ENCODE measurements at regions not wholly inside any gene's neighbourhood (a gene's known extent, or its start where the extent isn't known, plus 50 kb on each side); places are given as distances from the start of the nearest gene placed in this dataset.
"Not testable (repeated sequence)": the region's sequence is repeated elsewhere in the genome, so short reads cannot be mapped to it uniquely, and the experiment has no call there.

DNA sequence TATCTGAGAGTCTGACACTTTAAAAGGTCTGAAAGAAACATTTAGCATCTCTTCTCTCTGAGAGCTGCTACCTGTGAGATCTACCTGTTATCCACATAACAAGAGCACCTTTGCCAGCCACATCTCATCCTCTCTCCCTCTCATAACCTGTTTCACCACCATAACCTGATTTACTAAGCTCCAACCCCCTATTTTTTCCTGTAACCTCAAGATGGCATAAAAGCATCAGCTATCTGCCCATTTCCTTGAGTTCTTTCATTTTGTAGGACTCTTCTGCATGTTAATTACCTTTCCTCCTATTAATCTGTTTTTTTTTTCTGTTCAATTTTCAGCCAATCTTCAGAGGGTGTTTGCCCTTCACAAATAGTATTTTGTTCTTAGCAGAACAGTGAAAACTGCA lies 136.5 kb upstream of the KCNK1 start:
- no peak for DNase-seq

DNA sequence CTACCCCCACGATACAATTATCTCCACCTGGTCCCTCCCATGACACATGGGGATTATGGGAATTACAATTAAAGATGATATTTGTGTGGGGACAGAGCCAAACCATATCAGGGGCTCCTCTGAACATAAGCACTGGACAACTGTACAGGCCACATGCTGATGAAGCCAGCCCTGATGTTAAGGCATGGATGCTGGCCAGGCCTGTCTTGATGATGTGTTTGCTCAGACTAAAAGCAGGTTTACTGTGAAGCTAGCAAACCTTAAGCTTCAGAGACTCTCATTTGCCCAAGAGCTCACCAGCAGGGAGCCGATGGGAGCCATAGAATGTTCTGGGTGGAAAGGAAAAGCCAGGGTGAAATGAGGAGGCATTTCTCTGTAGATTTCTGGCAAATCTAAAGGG lies 135.3 kb upstream of the KCNK1 start:
- no peak for DNase-seq

DNA sequence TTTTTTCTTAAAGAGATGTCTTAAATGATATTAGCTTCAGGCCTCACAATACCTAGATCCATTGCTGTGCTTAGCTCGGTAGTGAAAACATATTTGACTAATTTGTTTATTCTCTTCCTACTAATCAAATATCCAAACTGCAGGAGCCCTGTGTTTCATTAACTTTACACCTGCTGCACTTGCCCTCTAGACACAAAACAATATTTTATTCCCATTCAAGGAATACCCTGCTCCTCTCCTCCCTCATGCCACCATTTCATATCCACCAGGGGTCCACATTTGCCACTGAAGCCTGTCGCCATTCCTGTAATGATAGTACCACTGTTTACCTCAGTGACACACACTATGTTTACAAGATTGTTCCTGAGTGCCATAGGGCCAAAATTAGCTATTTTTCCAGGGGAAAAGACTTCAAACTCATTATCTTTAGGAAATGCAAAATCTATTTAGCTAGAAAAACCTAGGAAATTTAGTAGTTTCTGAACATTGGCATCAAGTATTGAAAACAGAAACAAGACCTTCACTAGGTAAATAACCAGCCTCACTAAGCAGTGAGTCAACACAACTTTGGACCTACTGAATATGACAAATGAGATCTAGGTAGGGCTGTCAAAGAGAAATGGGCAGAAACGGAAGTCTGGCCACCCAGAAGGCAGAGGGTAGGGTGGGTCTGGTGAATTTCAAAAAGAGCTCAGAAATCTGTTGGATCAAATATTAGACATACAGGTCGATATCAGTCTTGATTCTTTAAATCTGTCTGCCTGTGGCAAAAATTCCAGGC lies 134.6 kb upstream of the KCNK1 start:
- DNase-seq = no peak

DNA sequence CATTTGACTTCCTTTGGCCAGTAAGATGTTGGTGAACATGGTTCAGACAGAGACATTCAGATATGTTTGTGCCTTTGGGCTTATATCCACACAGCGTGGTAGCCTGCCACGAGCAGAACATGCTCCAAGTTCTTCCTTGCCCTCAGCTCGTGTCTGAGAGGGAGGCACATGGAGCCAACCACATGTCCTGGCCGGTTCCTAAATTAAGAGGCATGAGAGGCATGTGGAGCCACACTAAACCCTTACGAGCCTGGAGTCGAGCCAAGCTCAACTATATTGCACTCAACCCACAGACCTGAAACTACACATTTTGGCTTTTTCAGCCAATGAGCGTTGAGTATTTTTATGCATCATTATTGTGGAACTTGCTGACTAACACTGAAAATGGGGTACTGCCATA lies 133.7 kb upstream of the KCNK1 start:
- DNase-seq = no peak

DNA sequence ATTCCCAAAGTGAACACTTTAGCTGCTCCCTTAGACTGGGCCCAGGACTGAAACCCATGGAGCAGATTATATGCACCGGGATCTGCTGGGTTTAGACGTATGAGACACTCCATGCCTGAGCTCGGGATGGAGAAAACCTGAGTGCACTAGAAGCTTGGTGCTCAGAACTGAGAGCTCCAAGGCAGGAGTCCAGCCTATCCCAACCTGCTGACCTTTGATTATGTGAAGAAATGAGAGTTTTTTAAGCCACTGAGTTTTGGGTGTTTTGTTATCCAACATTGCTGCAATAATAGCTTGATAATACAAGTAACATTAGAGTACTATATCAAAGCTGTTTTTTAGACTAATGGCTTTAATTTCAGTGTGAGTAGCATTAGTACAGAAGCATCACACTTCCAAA lies 131.5 kb upstream of the KCNK1 start:
- DNase-seq = no peak

DNA sequence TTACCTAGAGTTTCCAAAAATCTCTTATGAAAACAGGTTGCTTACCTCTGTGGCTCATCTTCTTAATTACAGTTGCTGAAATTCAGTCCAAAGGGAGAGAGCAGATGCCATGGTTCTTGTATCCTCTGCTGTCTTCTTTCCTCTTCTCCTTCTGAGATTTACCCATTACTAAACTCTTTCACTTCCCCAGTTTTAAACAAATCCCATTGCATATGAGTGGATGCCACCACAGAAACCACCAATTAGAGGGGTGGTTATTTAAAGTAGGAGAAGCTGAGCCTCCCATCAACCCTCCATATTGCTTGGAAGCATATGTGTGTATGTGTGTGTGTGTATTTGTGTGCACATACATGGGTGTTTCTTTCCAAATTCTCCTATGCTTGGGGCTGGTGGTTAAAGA lies 128.5 kb upstream of the KCNK1 start:
- no peak for DNase-seq

DNA sequence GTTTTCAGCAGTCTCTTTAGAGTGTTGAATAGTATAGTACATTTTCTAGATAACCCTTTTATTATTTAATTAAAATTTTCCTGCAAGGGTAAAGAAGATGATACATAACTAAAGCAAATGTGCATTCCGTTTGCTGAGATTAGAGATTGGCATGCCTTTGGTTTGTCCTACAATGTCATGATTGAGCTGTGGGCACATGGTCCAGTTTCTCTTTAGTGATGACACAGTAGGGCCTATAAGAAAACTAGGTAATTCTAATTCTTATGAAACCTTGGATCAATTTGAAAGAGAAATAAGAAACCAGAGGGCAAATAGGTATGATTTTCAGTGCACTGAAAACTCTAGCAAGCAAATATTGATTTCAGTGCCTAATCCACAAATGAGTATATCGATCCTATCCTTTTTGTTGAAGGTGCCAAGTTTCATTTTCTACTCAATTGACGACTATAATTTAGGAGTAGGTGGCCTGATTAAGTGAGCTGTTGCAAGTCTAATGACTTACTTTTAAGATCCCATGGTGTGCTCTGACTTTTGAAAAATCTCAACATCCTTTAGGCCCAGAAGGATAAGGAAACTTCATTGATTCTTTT lies 128.0 kb upstream of the KCNK1 start:
- DNase-seq = no peak

DNA sequence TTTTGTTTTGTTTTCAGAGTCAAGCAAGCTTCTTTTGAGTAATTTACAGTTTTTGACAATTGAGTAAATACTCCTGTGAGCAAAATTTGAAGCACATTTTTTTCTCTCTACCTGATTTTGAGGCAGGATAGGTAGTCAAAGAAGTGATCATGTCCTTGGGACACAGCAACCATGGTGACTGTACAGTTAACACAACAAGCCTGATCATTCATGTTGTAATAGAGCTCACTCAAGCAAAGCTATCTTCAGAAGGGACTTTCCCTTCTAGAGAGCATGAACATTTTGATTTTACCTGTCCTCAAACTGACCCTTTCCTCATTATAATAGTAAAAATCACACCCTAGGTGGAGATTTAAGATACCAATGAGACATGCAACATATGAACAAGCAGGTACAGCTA lies 126.5 kb upstream of the KCNK1 start:
- no peak for DNase-seq

DNA sequence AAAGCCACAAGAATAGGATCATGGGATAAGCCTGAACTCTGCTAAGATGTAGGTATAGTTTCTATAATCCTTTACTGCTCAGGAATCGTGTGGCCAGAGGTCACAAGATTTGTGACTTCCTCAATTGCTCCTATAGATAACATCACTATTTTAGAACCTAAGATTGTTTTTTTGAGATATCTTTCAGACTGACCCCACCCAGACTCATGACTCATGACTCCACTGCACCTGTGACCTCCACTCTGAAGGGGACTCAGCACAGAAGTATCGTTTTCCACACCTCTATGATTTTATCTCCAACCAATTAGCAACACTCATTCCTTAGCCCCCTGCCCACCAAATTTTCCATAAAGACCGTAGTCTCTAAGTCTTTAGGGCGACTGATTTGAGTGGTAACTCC lies 124.5 kb upstream of the KCNK1 start:
- no peak for DNase-seq

DNA sequence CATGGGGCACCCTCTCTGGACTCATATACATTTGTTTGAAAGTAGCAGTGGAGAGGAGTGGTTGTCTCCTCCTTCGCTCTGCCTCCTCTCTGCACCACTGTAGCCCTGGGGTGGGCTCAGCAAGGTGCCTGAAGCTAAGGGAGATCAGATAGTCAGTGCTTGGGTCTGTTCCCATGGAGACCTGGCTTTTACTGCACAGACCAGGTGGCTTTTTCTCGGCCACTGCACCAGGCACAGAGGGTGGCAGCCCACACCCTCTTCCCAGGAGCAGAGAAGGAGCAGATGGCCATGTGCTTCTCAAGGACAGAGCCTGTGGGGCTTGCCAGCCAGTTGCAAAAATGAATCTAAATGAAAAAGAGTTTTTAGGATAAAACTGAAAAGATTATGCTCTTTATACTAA lies 123.4 kb upstream of the KCNK1 start:
- DNase-seq = no peak

DNA sequence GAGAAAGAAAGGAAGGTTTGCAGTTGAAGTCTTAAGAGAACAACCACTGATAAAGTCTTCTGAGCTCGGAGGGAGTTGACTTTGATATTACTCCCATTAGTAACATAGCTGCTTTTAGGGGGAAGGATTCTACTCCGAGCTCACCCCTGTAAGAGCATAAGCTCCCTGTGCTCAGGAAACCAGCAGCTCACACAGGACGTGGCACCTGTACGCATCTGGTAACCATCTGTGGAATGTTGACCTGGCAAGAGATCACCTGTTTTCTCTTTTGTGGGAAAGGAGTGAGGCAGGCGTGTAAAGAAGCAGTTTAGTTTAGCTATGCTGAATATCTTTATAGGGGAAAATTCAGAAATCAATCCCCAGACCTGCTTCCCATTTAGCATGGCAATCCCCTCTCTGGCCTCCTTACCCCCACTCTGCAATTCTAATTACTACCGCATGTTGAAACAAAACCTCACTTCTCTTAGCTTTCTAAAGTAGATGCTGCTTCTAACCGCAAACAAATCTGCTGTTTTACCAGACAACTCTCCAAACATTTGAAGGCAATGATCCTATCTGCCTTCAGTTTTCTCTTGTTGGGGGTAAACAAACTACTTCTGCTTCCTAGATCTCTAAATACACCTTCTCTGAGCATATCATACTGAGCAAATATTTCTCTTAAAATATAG lies 121.8 kb upstream of the KCNK1 start:
- DNase-seq = no peak

DNA sequence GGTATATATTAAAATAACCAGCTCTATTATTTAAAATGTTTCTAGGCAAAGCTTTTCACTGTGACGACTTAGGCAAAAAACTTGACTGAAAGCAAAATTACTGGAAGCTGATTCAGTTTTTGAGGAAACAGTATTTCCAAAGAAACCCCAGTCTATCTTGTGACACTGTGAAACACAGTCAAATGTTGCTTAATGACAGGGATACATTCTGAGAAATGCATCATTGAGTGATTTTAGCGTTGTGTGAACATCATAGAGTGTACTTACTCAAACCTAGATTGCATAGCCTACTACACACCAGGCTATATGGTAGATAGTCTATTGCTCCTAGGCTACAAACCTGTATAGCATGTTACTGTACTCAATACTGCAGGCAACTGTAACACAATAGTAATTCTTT lies 116.9 kb upstream of the KCNK1 start:
- no peak for DNase-seq

DNA sequence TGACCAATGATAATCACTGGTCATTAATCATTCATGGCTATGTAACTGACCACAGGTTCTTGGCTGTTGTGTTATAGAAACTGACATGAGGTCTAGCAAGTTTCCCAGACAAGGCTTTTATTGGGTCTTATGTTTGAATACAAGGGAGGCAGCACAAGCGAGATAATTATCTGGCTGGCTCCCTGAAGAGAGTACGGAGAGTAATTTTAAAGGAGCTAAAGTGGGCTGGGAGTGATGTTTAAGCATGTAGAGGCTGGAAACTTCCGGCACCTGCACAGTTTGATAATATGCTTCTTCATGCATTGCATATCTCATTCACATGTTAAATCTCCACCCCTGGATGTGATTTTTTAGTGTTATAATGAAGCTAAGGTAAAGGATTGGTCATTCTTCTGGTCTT lies 116.2 kb upstream of the KCNK1 start:
- no peak for DNase-seq

DNA sequence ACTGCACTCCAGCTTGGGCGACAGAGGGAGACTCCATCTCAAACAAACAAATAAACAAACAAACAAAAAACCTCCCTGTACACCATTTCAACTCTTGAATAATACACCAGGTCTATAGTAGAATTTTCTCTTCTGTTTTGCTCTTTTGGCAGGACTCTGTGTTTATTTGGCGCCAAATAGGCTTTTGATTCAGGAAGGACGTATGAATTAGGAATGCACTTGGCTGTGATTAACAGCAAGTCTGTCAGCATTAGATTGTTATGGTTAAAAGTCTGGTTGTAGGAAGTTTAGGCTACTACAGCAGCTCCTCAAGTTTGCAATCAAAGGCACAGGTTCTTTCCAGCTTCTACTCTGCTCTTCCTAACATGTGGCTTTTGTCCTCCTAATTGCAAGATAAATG lies 113.8 kb upstream of the KCNK1 start:
- no peak for DNase-seq

DNA sequence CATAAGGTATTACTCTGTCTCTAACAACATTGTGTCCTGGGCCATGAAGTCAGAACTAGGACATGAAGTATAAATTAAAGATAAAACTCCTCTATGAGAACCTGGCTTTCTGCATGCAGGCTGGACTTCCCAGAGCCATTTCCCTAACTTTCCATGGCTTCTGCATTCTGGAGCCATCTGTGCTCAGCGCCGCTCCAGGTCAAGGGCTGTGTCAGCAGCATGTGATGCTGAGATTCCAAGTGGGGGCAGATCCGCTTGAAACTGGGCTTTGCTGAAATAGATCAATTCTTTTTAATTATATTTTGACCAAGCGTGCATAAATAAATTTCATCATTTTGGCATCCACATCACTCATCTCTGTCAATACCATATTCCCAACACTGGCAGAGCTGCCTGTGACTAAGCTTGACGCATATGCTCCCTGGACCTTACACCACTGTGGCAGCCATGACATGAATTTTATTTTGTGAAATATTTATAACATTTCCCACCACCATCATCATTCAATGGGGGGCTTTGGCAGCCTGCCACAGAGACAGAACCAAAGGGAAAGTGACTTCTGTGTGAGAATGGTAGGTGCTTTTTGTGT lies 110.4 kb upstream of the KCNK1 start:
- no peak for DNase-seq

DNA sequence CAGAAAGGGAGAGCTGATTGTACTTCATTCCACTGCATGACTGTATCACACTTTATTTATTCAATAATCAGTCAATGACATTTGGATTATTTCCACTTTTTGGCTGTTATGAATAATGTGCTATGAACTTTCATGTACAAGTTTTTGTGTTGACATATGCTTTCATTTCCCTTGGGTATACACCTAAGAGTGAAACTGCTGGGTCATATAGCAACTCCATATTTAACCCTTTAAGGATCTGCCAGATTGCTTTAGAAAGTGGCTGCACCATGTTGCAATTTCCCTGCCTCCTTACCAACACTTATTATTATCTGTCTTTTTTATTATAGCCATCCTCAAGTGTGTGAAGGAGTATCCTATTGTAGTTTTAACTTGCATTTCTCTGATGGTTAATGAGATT lies 108.8 kb upstream of the KCNK1 start:
- no peak for DNase-seq

DNA sequence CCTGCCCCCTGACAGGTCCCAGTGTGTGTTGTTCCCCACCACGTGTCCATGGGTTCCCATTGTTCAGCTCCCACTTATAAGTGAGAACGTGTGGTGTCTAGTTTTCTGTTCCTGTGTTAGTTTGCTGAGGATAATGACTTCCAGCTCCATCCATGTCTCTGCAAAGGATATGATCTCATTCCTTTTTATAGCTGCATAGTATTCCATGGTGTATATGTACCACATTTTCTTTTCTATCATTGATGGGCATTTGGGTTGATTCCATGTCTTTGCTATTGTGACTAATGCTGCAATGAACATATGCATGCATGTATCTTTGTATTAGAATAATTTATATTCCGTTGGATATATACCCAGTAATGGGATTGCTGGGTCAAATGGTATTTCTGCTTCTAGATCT lies 108.0 kb upstream of the KCNK1 start:
- DNase-seq = not testable (repeated sequence)

DNA sequence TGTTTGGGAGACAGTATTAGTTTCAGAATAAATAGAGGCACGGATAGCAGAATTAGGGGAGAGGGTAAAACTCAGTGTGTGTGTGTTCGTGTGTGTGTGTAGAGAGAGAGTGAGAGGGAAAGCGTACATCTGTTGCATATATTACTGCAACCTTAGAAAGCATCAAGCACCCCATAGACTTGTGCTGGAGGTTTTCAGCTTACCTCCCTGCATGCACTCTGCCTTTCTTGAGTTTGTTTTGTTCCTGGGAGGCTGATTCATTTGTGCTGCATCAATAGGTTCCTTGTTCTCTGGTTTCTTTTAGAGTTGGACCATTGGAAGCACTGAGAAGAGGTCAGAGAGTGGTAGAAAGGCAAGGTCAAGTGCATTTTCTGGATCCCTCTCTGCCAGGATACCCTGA lies 104.4 kb upstream of the KCNK1 start:
- DNase-seq = no peak

DNA sequence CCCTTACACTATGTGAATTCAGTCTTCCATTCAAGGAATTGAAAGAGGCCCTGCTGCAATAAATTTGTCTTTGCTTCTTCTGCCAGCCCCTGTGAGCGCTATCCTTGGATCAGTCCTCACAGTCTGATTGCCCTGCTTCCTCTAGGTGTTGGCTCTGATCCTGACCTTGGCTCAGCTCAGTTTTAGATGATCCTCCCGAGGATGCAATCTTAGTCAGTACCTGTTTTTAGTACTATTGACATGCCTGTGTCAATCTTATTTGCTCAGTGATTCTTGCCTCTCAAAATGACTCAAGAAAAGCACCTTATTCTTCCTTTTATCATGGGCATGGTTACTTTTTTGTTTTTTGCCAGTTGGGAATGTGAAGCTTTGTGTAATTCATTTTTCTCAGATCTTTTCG lies 101.4 kb upstream of the KCNK1 start:
- DNase-seq = no peak

DNA sequence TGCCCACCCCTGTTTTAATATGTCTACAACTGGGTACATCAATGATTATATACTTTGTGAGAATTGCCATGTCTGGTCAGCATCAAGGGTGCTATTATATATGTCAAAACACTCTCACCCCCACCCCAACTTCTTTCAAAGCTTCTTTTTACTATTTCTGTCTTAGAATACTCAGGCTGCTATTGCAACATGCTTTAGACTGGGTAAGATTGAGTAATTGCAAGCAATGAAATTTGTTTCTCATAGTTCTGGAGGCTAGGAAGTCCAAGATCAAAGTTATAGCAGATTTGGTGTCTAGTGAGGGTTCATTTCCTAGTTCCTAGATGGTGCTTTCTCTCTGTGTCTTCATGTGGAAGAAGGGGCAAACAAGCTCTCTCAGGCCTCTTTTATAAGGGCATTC lies 100.5 kb upstream of the KCNK1 start:
- no peak for DNase-seq

DNA sequence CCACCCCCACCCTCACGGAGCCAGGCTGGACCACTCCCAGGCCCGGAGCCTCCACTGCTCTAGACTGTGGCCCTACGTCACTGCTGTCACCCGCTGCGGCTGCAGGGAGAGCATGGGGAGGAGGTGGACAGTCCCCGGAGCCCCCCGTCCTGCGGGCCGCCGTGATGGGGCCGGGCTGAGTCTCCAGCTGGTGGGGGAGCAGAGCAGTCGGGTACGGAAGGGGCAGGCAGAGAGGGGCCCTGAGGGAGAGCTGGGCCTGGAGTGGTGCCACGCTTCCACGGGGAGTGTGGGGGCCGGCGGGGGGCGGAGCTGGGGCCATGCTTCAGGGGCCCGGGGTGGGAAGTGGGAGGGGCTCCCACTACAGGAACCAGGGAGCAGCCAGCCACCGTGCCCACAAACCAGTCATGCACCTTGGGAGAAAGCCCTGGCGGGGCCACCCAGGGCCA lies 98.9 kb upstream of the KCNK1 start:
- no peak for DNase-seq

DNA sequence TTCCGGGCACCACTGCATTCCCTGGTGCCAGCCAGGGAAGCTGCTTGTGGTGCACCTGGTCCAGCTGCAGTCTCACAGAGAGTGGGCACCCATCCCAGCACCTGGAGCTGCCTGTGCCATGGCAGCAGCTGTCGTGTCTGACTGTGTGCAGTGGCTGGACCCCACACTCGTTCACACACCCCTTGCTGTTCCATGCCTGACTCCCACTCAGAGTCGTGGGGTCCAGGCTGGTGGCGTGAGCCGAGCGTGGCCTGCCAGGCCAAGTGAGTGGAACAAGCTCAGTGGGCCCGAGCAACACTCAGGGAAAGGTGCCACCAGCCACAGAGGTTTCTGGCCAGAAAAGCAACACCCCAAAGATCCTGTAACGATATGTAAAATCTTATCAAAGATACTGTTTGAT lies 97.2 kb upstream of the KCNK1 start:
- no peak for DNase-seq

DNA sequence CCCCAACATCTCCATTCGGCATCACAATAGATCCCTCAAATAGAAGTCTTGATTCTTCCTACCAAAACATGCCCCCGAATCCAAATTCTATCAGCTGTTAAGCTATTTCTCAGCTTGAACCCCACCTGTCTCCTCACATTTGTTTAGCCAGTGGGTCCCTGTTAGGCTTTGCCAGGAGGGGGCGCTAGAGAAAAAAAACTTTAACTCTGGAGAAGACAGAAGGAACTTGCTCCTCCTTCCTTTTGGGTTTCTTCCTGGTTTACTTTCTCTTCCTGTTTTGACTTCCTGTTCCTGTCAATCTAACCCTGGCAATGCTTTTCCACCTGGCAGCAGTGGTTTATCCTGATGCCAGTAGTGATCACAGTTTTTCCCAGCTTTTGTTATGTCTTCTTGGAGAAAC lies 95.6 kb upstream of the KCNK1 start:
- DNase-seq = no peak
